ENCODE measurements at regions not wholly inside any gene's neighbourhood (a gene's known extent, or its start where the extent isn't known, plus 50 kb on each side); places are given as distances from the start of the nearest gene placed in this dataset.

GRCh38 chr6:147900247-147900830 lies 391.8 kb downstream of the SAMD5 start:
- no peak overlapping the region for H3K4me3 ChIP-seq (ENCODE audit: low read depth, low read length)
- DNase-seq (ENCODE audit: low read depth): no peak
- no peak for TF ChIP-seq POLR2A (IDR thresholded peaks at IDR 0.05; ENCODE audit: extremely low read depth, insufficient read length)
- no peak for TF ChIP-seq MYC (IDR thresholded peaks at IDR 0.05; ENCODE audit: low read depth, low read length)
- no peak for TF ChIP-seq CTCF (IDR thresholded peaks at IDR 0.05; ENCODE audit: low read depth, low read length)
- no peak for TF ChIP-seq MAX (IDR thresholded peaks at IDR 0.05; ENCODE audit: low read depth, low read length)

GRCh38 chr6:147903321-147903720 lies 394.8 kb downstream of the SAMD5 start:
- DNase-seq (ENCODE audit: low read depth): no peak
- no peak overlapping the region for H3K4me3 ChIP-seq (ENCODE audit: low read depth, low read length)
- TF ChIP-seq MYC (IDR thresholded peaks at IDR 0.05; ENCODE audit: low read depth, low read length) (no peak), MAX (IDR thresholded peaks at IDR 0.05; ENCODE audit: low read depth, low read length) (no peak), CTCF (IDR thresholded peaks at IDR 0.05; ENCODE audit: low read depth, low read length) (no peak), POLR2A (IDR thresholded peaks at IDR 0.05; ENCODE audit: extremely low read depth, insufficient read length) (no peak)

GRCh38 chr6:147903931-147904330 lies 395.4 kb downstream of the SAMD5 start:
- no peak overlapping the region for H3K4me3 ChIP-seq (ENCODE audit: low read depth, low read length)
- no peak for TF ChIP-seq CTCF (IDR thresholded peaks at IDR 0.05; ENCODE audit: low read depth, low read length)
- TF ChIP-seq POLR2A (IDR thresholded peaks at IDR 0.05; ENCODE audit: extremely low read depth, insufficient read length): no peak
- no peak for TF ChIP-seq MAX (IDR thresholded peaks at IDR 0.05; ENCODE audit: low read depth, low read length)
- TF ChIP-seq MYC (IDR thresholded peaks at IDR 0.05; ENCODE audit: low read depth, low read length): no peak
- DNase-seq (ENCODE audit: low read depth): no peak

DNA sequence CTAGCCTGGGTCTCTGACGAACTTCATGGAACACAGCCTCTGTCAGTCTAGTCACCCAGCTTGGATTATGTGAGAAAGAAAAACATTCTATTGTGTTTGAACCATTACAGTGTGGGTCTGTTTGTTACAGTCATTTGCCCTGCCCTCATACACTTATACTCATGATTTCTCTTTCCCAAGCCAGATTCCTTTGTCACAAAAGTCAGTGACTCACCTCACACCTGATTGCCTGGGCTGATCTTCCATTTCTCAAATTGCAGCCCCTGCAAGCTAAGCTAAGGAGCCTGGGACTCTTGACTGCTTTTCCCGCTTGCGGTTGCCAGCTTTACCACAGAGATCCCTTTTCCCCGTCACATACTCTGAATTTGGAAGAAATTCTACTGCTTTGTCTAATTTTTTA lies 395.9 kb downstream of the SAMD5 start:
- TF ChIP-seq POLR2A (IDR thresholded peaks at IDR 0.05; ENCODE audit: extremely low read depth, insufficient read length) (no peak), CTCF (IDR thresholded peaks at IDR 0.05; ENCODE audit: low read depth, low read length) (no peak), MAX (IDR thresholded peaks at IDR 0.05; ENCODE audit: low read depth, low read length) (no peak), MYC (IDR thresholded peaks at IDR 0.05; ENCODE audit: low read depth, low read length) (no peak)
- no peak overlapping the region for H3K4me3 ChIP-seq (ENCODE audit: low read depth, low read length)
- no peak for DNase-seq (ENCODE audit: low read depth)

DNA sequence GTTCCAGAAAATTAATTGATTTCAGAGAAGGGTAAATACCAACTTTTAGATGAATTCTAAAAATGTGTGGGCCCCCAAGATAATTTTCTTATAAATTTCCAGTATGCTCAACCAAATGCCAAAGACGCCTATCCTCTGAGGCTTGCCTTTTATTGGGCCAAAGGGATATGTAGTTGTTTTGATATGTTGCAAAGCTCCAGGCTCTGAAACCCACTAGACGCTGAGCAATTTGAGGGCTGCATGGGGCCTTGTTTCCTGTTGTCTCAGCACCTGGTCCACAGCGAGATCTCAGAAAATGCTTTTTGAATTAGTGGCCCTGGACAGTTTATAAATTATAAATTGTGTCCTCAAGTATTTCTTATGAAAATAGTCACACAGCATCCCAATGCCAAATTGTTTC lies 397.2 kb downstream of the SAMD5 start:
- H3K4me3 ChIP-seq (ENCODE audit: low read depth, low read length): no peak overlapping the region
- no peak for TF ChIP-seq MAX (IDR thresholded peaks at IDR 0.05; ENCODE audit: low read depth, low read length)
- TF ChIP-seq POLR2A (IDR thresholded peaks at IDR 0.05; ENCODE audit: extremely low read depth, insufficient read length): no peak
- no peak for TF ChIP-seq CTCF (IDR thresholded peaks at IDR 0.05; ENCODE audit: low read depth, low read length)
- no peak for TF ChIP-seq MYC (IDR thresholded peaks at IDR 0.05; ENCODE audit: low read depth, low read length)

More for the DNA sequence above, 397.2 kb downstream of the SAMD5 start:
- DNase-seq (ENCODE audit: low read depth): no peak
